GM23338 (cell line): ENCODE measurements at regions not wholly inside any gene's neighbourhood (a gene's known extent, or its start where the extent isn't known, plus 50 kb on each side); places are given as distances from the start of the nearest gene placed in this dataset.

Experiments used
- CREB1 ChIP-seq: fragments of 250-450 bp; sonication (Bioruptor Pico); IDR thresholded peaks from 2 replicates; pipeline ENCODE4 v1.5.0; 2020; ENCODE audit warnings: low read depth, mild to moderate bottlenecking, moderate library complexity
- EZH2 ChIP-seq: fragments of 200-600 bp; sonication (generic); IDR thresholded peaks from one replicate; pipeline ENCODE4 v1.8.0; 2017; ENCODE audit warnings: antibody characterized with exemption, mild to moderate bottlenecking, low read depth; ENCODE audit not compliant: unreplicated experiment
- EZH2phosphoT487 ChIP-seq: fragments of 200-600 bp; sonication (generic); IDR thresholded peaks from one replicate; pipeline ENCODE4 v1.8.1; 2018; ENCODE audit warnings: antibody characterized with exemption; ENCODE audit not compliant: unreplicated experiment
- JUNB ChIP-seq: IDR thresholded peaks from one replicate; pipeline ENCODE4 v1.6.1; 2016; ENCODE audit warnings: antibody characterized with exemption; ENCODE audit not compliant: unreplicated experiment
- POLR2AphosphoS5 ChIP-seq: IDR thresholded peaks from 2 replicates; pipeline ENCODE4 v1.6.1; 2016; ENCODE audit warnings: antibody characterized with exemption, low read depth
- STAT1 ChIP-seq: IDR thresholded peaks from one replicate; pipeline ENCODE4 v1.6.1; 2016; ENCODE audit warnings: antibody characterized with exemption; ENCODE audit not compliant: unreplicated experiment
- ZNF114 ChIP-seq: fragments of 250-450 bp; sonication (Bioruptor Pico); IDR thresholded peaks from 2 replicates; pipeline ENCODE4 v1.5.0; 2020; ENCODE audit warnings: mild to moderate bottlenecking, moderate library complexity
- ZNF331 ChIP-seq: fragments of 250-450 bp; sonication (Bioruptor Pico); IDR thresholded peaks from 2 replicates; pipeline ENCODE4 v1.5.0; 2020; ENCODE audit warnings: low read depth, mild to moderate bottlenecking, moderate library complexity
- TF ChIP-seq, protein P1 (sequence below): fragments of 250-450 bp; sonication (Bioruptor Pico); IDR thresholded peaks from 2 replicates; pipeline ENCODE4 v1.5.0; 2020; ENCODE audit warnings: mild to moderate bottlenecking, moderate library complexity
- TF ChIP-seq, protein P2 (sequence below), 2 experiments: fragments of 200-600 bp in 1 of 2; sonication (generic) in 1 of 2; conservative IDR thresholded peaks; 2 replicates each; pipeline versions ENCODE4 v1.5.1 to v1.6.1; 2016 to 2017; ENCODE audit warnings: antibody characterized with exemption in 2 of 2, low read depth in 2 of 2, mild to moderate bottlenecking in 2 of 2, moderate library complexity in 1 of 2
- TF ChIP-seq, protein P3 (sequence below): IDR thresholded peaks from 2 replicates; pipeline ENCODE4 v1.6.1; 2016; ENCODE audit warnings: antibody characterized with exemption

- TF ChIP-seq, protein P1, sequence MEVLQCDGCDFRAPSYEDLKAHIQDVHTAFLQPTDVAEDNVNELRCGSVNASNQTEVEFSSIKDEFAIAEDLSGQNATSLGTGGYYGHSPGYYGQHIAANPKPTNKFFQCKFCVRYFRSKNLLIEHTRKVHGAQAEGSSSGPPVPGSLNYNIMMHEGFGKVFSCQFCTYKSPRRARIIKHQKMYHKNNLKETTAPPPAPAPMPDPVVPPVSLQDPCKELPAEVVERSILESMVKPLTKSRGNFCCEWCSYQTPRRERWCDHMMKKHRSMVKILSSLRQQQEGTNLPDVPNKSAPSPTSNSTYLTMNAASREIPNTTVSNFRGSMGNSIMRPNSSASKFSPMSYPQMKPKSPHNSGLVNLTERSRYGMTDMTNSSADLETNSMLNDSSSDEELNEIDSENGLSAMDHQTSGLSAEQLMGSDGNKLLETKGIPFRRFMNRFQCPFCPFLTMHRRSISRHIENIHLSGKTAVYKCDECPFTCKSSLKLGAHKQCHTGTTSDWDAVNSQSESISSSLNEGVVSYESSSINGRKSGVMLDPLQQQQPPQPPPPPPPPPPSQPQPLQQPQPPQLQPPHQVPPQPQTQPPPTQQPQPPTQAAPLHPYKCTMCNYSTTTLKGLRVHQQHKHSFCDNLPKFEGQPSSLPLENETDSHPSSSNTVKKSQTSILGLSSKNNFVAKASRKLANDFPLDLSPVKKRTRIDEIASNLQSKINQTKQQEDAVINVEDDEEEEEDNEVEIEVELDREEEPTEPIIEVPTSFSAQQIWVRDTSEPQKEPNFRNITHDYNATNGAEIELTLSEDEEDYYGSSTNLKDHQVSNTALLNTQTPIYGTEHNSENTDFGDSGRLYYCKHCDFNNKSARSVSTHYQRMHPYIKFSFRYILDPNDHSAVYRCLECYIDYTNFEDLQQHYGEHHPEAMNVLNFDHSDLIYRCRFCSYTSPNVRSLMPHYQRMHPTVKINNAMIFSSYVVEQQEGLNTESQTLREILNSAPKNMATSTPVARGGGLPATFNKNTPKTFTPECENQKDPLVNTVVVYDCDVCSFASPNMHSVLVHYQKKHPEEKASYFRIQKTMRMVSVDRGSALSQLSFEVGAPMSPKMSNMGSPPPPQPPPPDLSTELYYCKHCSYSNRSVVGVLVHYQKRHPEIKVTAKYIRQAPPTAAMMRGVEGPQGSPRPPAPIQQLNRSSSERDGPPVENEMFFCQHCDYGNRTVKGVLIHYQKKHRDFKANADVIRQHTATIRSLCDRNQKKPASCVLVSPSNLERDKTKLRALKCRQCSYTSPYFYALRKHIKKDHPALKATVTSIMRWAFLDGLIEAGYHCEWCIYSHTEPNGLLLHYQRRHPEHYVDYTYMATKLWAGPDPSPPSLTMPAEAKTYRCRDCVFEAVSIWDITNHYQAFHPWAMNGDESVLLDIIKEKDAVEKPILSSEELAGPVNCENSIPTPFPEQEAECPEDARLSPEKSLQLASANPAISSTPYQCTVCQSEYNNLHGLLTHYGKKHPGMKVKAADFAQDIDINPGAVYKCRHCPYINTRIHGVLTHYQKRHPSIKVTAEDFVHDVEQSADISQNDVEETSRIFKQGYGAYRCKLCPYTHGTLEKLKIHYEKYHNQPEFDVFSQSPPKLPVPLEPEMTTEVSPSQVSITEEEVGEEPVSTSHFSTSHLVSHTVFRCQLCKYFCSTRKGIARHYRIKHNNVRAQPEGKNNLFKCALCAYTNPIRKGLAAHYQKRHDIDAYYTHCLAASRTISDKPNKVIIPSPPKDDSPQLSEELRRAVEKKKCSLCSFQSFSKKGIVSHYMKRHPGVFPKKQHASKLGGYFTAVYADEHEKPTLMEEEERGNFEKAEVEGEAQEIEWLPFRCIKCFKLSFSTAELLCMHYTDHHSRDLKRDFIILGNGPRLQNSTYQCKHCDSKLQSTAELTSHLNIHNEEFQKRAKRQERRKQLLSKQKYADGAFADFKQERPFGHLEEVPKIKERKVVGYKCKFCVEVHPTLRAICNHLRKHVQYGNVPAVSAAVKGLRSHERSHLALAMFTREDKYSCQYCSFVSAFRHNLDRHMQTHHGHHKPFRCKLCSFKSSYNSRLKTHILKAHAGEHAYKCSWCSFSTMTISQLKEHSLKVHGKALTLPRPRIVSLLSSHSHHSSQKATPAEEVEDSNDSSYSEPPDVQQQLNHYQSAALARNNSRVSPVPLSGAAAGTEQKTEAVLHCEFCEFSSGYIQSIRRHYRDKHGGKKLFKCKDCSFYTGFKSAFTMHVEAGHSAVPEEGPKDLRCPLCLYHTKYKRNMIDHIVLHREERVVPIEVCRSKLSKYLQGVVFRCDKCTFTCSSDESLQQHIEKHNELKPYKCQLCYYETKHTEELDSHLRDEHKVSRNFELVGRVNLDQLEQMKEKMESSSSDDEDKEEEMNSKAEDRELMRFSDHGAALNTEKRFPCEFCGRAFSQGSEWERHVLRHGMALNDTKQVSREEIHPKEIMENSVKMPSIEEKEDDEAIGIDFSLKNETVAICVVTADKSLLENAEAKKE = no peak
- TF ChIP-seq STAT1 (no peak), EZH2 (no peak), JUNB (no peak), ZNF114 (no peak), POLR2AphosphoS5 (no peak), CREB1 (CRISPR knock-in tag) (no peak), EZH2phosphoT487 (no peak), ZNF331 (no peak)
- TF ChIP-seq, protein P2, sequence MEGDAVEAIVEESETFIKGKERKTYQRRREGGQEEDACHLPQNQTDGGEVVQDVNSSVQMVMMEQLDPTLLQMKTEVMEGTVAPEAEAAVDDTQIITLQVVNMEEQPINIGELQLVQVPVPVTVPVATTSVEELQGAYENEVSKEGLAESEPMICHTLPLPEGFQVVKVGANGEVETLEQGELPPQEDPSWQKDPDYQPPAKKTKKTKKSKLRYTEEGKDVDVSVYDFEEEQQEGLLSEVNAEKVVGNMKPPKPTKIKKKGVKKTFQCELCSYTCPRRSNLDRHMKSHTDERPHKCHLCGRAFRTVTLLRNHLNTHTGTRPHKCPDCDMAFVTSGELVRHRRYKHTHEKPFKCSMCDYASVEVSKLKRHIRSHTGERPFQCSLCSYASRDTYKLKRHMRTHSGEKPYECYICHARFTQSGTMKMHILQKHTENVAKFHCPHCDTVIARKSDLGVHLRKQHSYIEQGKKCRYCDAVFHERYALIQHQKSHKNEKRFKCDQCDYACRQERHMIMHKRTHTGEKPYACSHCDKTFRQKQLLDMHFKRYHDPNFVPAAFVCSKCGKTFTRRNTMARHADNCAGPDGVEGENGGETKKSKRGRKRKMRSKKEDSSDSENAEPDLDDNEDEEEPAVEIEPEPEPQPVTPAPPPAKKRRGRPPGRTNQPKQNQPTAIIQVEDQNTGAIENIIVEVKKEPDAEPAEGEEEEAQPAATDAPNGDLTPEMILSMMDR (conservative IDR thresholded peaks at IDR 0.05; ENCODE audit: low read depth in 2 of 2) = no peak
- TF ChIP-seq, protein P3, sequence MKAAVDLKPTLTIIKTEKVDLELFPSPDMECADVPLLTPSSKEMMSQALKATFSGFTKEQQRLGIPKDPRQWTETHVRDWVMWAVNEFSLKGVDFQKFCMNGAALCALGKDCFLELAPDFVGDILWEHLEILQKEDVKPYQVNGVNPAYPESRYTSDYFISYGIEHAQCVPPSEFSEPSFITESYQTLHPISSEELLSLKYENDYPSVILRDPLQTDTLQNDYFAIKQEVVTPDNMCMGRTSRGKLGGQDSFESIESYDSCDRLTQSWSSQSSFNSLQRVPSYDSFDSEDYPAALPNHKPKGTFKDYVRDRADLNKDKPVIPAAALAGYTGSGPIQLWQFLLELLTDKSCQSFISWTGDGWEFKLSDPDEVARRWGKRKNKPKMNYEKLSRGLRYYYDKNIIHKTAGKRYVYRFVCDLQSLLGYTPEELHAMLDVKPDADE = no peak
These were observed 217.9 kb downstream of the KIF21A start (continued) for GRCh38 chr12:39224971-39225370.
